KMS-11 (cell line): ENCODE measurements at regions not wholly inside any gene's neighbourhood (a gene's known extent, or its start where the extent isn't known, plus 50 kb on each side); places are given as distances from the start of the nearest gene placed in this dataset.

Experiments used
- H2AFZ ChIP-seq: fragments of 200-600 bp; sonication (generic); 2 replicates; pipeline ENCODE4 v1.6.1; 2016; ENCODE audit warnings: antibody characterized with exemption, mixed run types, low read depth
- H3K27ac ChIP-seq: fragments of 200-600 bp; sonication (generic); 2 replicates; pipeline ENCODE4 v1.6.1; 2016; ENCODE audit warnings: mild to moderate bottlenecking, mixed run types
- H3K27me3 ChIP-seq: fragments of 200-600 bp; sonication (generic); 2 replicates; pipeline ENCODE4 v1.6.1; 2017; ENCODE audit warnings: mild to moderate bottlenecking, low read depth, mixed run types, moderate library complexity; ENCODE audit not compliant: insufficient read depth
- H3K36me3 ChIP-seq: fragments of 200-600 bp; sonication (generic); 2 replicates; pipeline ENCODE4 v1.6.1; 2017; ENCODE audit warnings: mild to moderate bottlenecking, mixed run types; ENCODE audit not compliant: insufficient read depth
- H3K4me1 ChIP-seq: fragments of 200-600 bp; sonication (generic); 2 replicates; pipeline ENCODE4 v1.6.1; 2016; ENCODE audit warnings: mild to moderate bottlenecking, low read depth, mixed run types; ENCODE audit not compliant: poor library complexity, severe bottlenecking
- H3K4me2 ChIP-seq: fragments of 200-600 bp; sonication (generic); 2 replicates; pipeline ENCODE4 v1.7.0; 2016; ENCODE audit warnings: mild to moderate bottlenecking, mixed run types
- H3K4me3 ChIP-seq: fragments of 200-600 bp; sonication (generic); IDR thresholded peaks from 2 replicates; pipeline ENCODE4 v1.6.1; 2017; ENCODE audit warnings: low read depth, low read length, mixed read lengths; ENCODE audit not compliant: insufficient read depth
- H3K79me2 ChIP-seq: fragments of 200-600 bp; sonication (generic); 2 replicates; pipeline ENCODE4 v1.6.1; 2016; ENCODE audit warnings: low read depth, mixed run types; ENCODE audit not compliant: insufficient read depth
- H3K9ac ChIP-seq: fragments of 200-600 bp; sonication (generic); 2 replicates; pipeline ENCODE4 v1.6.1; 2016; ENCODE audit warnings: mild to moderate bottlenecking, mixed run types
- H4K20me1 ChIP-seq: fragments of 200-600 bp; sonication (generic); 2 replicates; pipeline ENCODE4 v1.6.1; 2016; ENCODE audit warnings: mild to moderate bottlenecking, mixed run types; ENCODE audit not compliant: insufficient read depth
- CTCF ChIP-seq: fragments of 200-600 bp; sonication (generic); conservative IDR thresholded peaks from 2 replicates; pipeline ENCODE4 v1.6.1; 2017; ENCODE audit warnings: low read depth, mild to moderate bottlenecking, antibody characterized with exemption, low read length, moderate library complexity, mixed read lengths

- Histone ChIP-seq H3K36me3 (no peaks in the 10 kb centered on the region), H4K20me1 (no peaks in the 10 kb centered on the region), H2AFZ (no peak overlapping the region), H3K9ac (no peak overlapping the region), H3K4me1 (peaks cover 6% of the 10 kb centered on the region), H3K27me3 (no peaks in the 10 kb centered on the region), H3K4me2 (0 out of 2 replicates have a peak overlapping the region, but pooled peaks have one; percentile 3), H3K4me3 (no peak overlapping the region), H3K27ac (no peak overlapping the region), H3K79me2 (no peaks in the 10 kb centered on the region)
- no peak for TF ChIP-seq CTCF
These were observed 104.3 kb upstream of the UGT8 start for GRCh38 chr4:114494246-114494803.

- Histone ChIP-seq H3K4me2 (no peak overlapping the region), H3K79me2 (no peaks in the 10 kb centered on the region), H3K27me3 (no peaks in the 10 kb centered on the region), H2AFZ (no peak overlapping the region), H3K27ac (no peak overlapping the region), H3K36me3 (no peaks in the 10 kb centered on the region), H3K4me1 (peaks cover 6% of the 10 kb centered on the region), H4K20me1 (no peaks in the 10 kb centered on the region), H3K4me3 (no peak overlapping the region), H3K9ac (no peak overlapping the region)
- no peak for TF ChIP-seq CTCF
These were observed 103.1 kb upstream of the UGT8 start for GRCh38 chr4:114495471-114495928.

GRCh38 chr4:114497116-114497515 is 101.5 kb upstream of the UGT8 start:
- Histone ChIP-seq H2AFZ (no peak overlapping the region), H3K4me2 (no peak overlapping the region), H3K79me2 (no peaks in the 10 kb centered on the region), H3K9ac (no peak overlapping the region), H3K27me3 (no peaks in the 10 kb centered on the region), H3K27ac (no peak overlapping the region), H4K20me1 (no peaks in the 10 kb centered on the region), H3K4me3 (no peak overlapping the region), H3K4me1 (peaks cover 6% of the 10 kb centered on the region), H3K36me3 (no peaks in the 10 kb centered on the region)
- no peak for TF ChIP-seq CTCF

GRCh38 chr4:114509340-114509739 is 89.3 kb upstream of the UGT8 start:
- Histone ChIP-seq H3K27me3 (no peaks in the 10 kb centered on the region), H3K79me2 (no peaks in the 10 kb centered on the region), H4K20me1 (no peaks in the 10 kb centered on the region), H2AFZ (no peak overlapping the region), H3K36me3 (no peaks in the 10 kb centered on the region), H3K9ac (no peak overlapping the region), H3K4me2 (no peak overlapping the region), H3K4me3 (no peak overlapping the region), H3K4me1 (no peaks in the 10 kb centered on the region), H3K27ac (no peak overlapping the region)
- TF ChIP-seq CTCF: no peak
